ENCODE measurements at regions not wholly inside any gene's neighbourhood (a gene's known extent, or its start where the extent isn't known, plus 50 kb on each side); places are given as distances from the start of the nearest gene placed in this dataset.

- DNase-seq = no peak
Measured at GRCh38 chr15:69852482-69852881, 245.2 kb downstream of the TLE3 start.

- DNase-seq = no peak
Measured at GRCh38 chr15:69852916-69853315, 244.8 kb downstream of the TLE3 start.

- DNase-seq = no peak
Measured at GRCh38 chr15:69853544-69853951, 244.2 kb downstream of the TLE3 start.

- DNase-seq = no peak
Measured at GRCh38 chr15:69854001-69854400, 243.7 kb downstream of the TLE3 start.

GRCh38 chr15:69854521-69855181 is 243.1 kb downstream of the TLE3 start:
- no peak for DNase-seq

- no peak for DNase-seq
Measured at GRCh38 chr15:69855258-69856000, 242.3 kb downstream of the TLE3 start.

GRCh38 chr15:69857250-69857649 is 240.5 kb downstream of the TLE3 start:
- DNase-seq = no peak

GRCh38 chr15:69857686-69858391 is 239.9 kb downstream of the TLE3 start:
- DNase-seq = no peak

- DNase-seq = no peak
Measured at GRCh38 chr15:69858456-69858855, 239.3 kb downstream of the TLE3 start.

- DNase-seq = no peak
Measured at GRCh38 chr15:69859866-69860265, 237.9 kb downstream of the TLE3 start.

GRCh38 chr15:69860321-69860720 is 237.4 kb downstream of the TLE3 start:
- no peak for DNase-seq

GRCh38 chr15:69860921-69861320 is 236.8 kb downstream of the TLE3 start:
- DNase-seq = no peak

GRCh38 chr15:69861331-69862171 is 236.2 kb downstream of the TLE3 start:
- DNase-seq = no peak

GRCh38 chr15:69862540-69862939 is 235.2 kb downstream of the TLE3 start:
- DNase-seq = no peak

- DNase-seq = no peak
Measured at GRCh38 chr15:69863446-69863845, 234.3 kb downstream of the TLE3 start.

- DNase-seq = no peak
Measured at GRCh38 chr15:69865369-69865768, 232.3 kb downstream of the TLE3 start.

- no peak for DNase-seq
Measured at GRCh38 chr15:69868756-69869155, 229.0 kb downstream of the TLE3 start.

GRCh38 chr15:69869291-69869690 is 228.4 kb downstream of the TLE3 start:
- no peak for DNase-seq

- DNase-seq = no peak
Measured at GRCh38 chr15:69869881-69870505, 227.7 kb downstream of the TLE3 start.

GRCh38 chr15:69871511-69872134 is 226.1 kb downstream of the TLE3 start:
- DNase-seq = no peak

GRCh38 chr15:69873807-69874206 is 223.9 kb downstream of the TLE3 start:
- no peak for DNase-seq

GRCh38 chr15:69874321-69874720 is 223.4 kb downstream of the TLE3 start:
- no peak for DNase-seq

Measured in NCI-H1436 treated with DMSO at 0.1 percent for 48 hours (cell line).